AG09309 (cell line): ENCODE measurements at regions not wholly inside any gene's neighbourhood (a gene's known extent, or its start where the extent isn't known, plus 50 kb on each side); places are given as distances from the start of the nearest gene placed in this dataset.

ENCODE experiments used
- DNase-seq: peaks from one replicate; pipeline ENCODE4 v3.0.0-alpha.2; 2010; ENCODE audit warnings: low read depth
- H3K4me3 ChIP-seq: 2 replicates; pipeline ENCODE4 v1.5.1; 2011; ENCODE audit warnings: mild to moderate bottlenecking, low read depth, low read length, moderate library complexity; ENCODE audit not compliant: control insufficient read depth
- CTCF ChIP-seq: IDR thresholded peaks from 2 replicates; pipeline ENCODE4 v1.5.1; 2011; ENCODE audit warnings: mild to moderate bottlenecking, low read depth, low read length, inconsistent platforms; ENCODE audit not compliant: insufficient read depth, control insufficient read depth; ENCODE audit errors: missing control alignments

- H3K4me3 ChIP-seq: peak overlapping the region; percentile 98
These were observed 49.8 kb upstream of the BAHCC1 start for GRCh38 chr17:81345228-81346089.

More at GRCh38 chr17:81345228-81346089, 49.8 kb upstream of the BAHCC1 start:
- peak; percentile 46 for DNase-seq
- peak; percentile 29 for TF ChIP-seq CTCF
